ENCODE measurements at regions not wholly inside any gene's neighbourhood (a gene's known extent, or its start where the extent isn't known, plus 50 kb on each side); places are given as distances from the start of the nearest gene placed in this dataset.

DNA sequence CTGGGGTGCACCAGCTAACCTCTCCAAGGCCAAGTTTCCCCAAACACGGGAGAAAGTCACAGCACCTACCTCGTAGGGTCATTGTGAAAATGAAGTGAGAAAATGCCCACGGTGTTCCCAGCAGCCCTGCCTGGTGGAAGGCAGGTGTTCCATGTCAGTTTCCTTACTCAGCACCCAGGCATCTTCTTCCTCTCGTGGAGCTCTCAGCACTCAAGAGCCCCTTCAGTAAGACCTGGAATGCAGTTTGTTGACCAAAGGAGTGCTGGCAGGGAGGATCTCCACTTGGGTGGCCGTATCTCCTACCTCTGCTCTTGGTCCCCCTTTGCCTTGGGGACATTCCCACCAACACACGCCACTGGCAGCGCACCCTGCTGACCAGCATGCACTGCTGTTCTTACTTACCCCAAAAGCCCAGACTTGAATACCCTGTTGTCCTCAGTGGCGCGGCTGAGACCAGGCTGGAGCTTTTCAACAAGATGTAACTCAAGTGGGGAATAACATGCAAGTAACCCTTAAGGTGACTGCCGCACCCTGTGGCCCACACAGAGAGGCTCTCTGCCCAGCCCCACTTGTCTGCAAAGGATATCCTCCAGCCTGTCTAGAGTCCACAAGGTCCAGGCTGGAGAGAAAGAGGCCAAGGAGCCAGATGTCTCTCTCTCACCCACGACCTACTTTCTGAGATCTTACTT is 201.2 kb upstream of the TMEM45B start:
- DNase-seq (ENCODE audit: insufficient read length, low spot score): no peak

DNA sequence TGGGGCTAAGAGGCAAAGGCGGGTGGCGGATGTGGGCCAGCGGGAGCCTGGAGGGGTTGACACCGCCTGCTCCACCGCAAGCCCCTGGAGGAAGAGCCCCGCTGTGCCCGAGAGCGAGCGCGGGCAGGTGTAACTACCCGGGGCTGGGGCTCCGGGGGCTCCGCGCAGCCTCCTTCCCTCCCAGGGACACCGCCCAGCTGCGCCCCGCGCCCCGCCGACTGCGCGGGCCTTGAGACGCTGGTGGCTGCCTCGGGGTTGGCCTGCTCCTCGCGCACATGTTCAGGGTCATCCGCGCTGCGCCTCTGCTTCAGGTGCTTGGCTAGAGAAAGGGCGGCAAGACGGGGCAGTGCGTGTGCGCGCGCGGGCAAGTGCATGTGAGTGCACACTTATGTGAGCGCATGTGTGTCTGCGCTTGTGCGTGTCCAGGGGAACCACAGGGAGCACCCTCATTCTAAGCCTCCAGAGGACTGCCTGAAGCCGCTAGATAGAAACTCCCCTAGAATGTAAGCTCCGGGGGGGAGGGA is 197.5 kb upstream of the TMEM45B start:
- FAIRE-seq: no peak

More for the DNA sequence above, 201.2 kb upstream of the TMEM45B start:
- no peak for FAIRE-seq
- TF ChIP-seq SPI1 (IDR thresholded peaks at IDR 0.05; ENCODE audit: low read depth, low read length) (no peak), POU2F2 (IDR thresholded peaks at IDR 0.05; ENCODE audit: low read depth, low read length) (no peak), PAX5 (IDR thresholded peaks at IDR 0.05; ENCODE audit: insufficient read depth, low read length, severe bottlenecking) (no peak), POLR2AphosphoS5 (IDR thresholded peaks at IDR 0.05; ENCODE audit: low read depth, low read length) (no peak), TAF1 (IDR thresholded peaks at IDR 0.05; ENCODE audit: low read depth, low read length) (no peak), POLR2A (IDR thresholded peaks at IDR 0.05; ENCODE audit: low read depth, low read length) (no peak)

DNA sequence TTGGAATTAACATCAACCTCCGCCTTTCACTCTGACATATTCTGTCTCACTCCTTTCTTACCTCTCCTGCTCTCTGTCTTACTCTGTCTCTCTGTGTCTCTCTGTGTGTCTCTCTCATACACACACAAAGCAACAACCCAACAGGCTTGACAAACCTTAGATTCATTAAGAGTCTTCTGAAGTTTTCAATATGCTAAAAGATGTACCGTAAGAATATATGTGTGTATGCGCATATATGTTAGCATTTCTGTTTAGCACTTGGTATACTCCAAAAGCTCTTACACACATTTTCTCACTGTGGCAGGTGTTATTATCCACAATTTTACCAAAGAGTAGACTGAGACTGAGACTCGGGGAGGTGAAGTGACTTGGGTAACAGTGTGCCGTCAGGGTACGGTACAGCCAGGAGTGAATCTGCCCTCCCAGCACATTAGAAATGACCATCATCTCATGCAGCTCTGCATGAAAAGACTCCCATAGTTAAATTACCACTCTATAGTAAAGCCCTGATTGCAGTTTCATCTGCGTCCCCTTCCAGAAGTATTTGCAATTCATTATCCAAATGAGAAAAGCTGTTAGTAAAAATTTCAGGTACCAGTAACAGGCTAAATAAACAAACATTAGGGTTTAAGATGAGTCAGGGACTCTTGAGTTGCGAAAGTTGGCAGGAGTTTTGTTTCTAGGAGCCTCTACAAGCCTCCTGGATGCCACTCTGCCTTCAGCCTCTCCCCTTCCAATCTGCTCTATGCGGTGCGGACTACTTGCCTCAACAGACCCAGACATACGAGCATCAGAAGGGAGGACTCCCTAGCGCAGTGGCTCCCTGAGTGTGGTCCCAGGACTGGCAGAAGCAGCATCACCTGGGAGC is 195.2 kb upstream of the TMEM45B start:
- no peak for FAIRE-seq
- TF ChIP-seq PAX5 (IDR thresholded peaks at IDR 0.05; ENCODE audit: insufficient read depth, low read length, severe bottlenecking) (no peak), POLR2AphosphoS5 (IDR thresholded peaks at IDR 0.05; ENCODE audit: low read depth, low read length) (no peak), TAF1 (IDR thresholded peaks at IDR 0.05; ENCODE audit: low read depth, low read length) (no peak), SPI1 (IDR thresholded peaks at IDR 0.05; ENCODE audit: low read depth, low read length) (no peak), POLR2A (IDR thresholded peaks at IDR 0.05; ENCODE audit: low read depth, low read length) (no peak)
- DNase-seq (ENCODE audit: insufficient read length, low spot score): no peak

More for the DNA sequence above, 197.5 kb upstream of the TMEM45B start:
- TF ChIP-seq PAX5 (IDR thresholded peaks at IDR 0.05; ENCODE audit: insufficient read depth, low read length, severe bottlenecking): no peak
- no peak for TF ChIP-seq POU2F2 (IDR thresholded peaks at IDR 0.05; ENCODE audit: low read depth, low read length)
- no peak for TF ChIP-seq POLR2A (IDR thresholded peaks at IDR 0.05; ENCODE audit: low read depth, low read length)
- no peak for TF ChIP-seq TAF1 (IDR thresholded peaks at IDR 0.05; ENCODE audit: low read depth, low read length)
- TF ChIP-seq POLR2AphosphoS5 (IDR thresholded peaks at IDR 0.05; ENCODE audit: low read depth, low read length): no peak
- DNase-seq (ENCODE audit: insufficient read length, low spot score): no peak

DNA sequence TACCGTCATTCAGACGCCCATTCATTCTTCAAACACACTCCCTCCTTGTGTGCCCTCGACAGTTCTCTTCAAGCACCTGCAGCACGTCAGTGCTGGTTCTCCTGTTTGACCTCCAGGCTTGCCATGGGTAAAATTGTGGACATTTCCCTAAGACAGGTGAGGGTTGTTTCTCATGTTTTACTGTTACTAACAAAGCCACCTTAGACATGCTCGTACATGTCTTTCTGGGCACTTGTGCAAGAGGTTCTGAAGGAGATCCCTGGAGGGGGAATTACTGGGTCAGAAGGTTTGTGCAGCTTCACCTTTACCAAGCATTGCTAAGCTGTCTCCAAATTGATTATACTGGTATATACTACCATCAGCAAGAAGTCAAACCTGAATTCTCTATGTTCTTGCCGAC is 189.7 kb upstream of the TMEM45B start:
- FAIRE-seq (no peak), DNase-seq (ENCODE audit: insufficient read length, low spot score) (no peak)
- no peak for TF ChIP-seq POLR2AphosphoS5 (IDR thresholded peaks at IDR 0.05; ENCODE audit: low read depth, low read length)
- no peak for TF ChIP-seq POU2F2 (IDR thresholded peaks at IDR 0.05; ENCODE audit: low read depth, low read length)
- TF ChIP-seq PAX5 (IDR thresholded peaks at IDR 0.05; ENCODE audit: insufficient read depth, low read length, severe bottlenecking): no peak
- no peak for TF ChIP-seq TAF1 (IDR thresholded peaks at IDR 0.05; ENCODE audit: low read depth, low read length)
- no peak for TF ChIP-seq POLR2A (IDR thresholded peaks at IDR 0.05; ENCODE audit: low read depth, low read length)
- TF ChIP-seq SPI1 (IDR thresholded peaks at IDR 0.05; ENCODE audit: low read depth, low read length): no peak

DNA sequence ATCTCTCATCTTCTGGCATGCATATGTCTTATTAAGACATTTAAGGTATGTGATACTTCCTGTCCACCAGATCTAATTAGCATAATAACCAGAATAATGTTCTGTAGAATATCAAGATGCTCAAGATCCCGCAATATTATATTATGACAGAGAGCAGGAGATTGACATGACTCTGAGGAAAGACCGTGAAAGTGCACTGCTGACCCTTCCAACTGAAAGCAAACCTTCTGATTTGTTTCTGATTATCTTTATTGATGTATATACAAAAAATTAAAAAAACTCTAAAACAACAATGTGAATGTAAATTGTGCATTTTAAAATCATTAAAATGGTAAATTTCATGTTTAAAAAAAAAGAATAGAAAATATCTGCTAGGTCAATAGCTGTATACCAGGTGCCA is 184.4 kb upstream of the TMEM45B start:
- FAIRE-seq (no peak), DNase-seq (ENCODE audit: insufficient read length, low spot score) (no peak)

DNA sequence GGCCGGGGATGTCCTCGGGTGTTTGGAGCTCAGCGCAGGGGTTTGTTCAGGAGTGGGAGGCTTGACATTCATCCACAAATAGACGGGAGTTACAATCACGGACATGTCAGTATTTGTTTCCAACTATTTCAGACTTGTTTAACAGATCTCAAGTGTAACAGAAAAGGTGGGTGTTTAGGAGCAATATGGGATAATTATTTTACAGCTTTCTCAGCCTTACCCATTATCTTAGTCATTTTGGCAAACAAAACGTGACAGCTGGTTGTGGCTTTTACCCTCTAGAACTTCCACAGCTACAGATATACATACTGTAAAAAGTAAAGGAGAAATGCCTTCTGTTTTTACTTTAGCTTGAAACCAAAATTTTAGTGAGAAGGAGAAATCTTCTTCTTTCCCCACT is 178.7 kb upstream of the TMEM45B start:
- DNase-seq (ENCODE audit: insufficient read length, low spot score) (no peak), FAIRE-seq (no peak)
- TF ChIP-seq TAF1 (IDR thresholded peaks at IDR 0.05; ENCODE audit: low read depth, low read length): no peak
- TF ChIP-seq SPI1 (IDR thresholded peaks at IDR 0.05; ENCODE audit: low read depth, low read length): no peak
- no peak for TF ChIP-seq POLR2AphosphoS5 (IDR thresholded peaks at IDR 0.05; ENCODE audit: low read depth, low read length)
- TF ChIP-seq PAX5 (IDR thresholded peaks at IDR 0.05; ENCODE audit: insufficient read depth, low read length, severe bottlenecking): no peak
- TF ChIP-seq POLR2A (IDR thresholded peaks at IDR 0.05; ENCODE audit: low read depth, low read length): no peak
- TF ChIP-seq POU2F2 (IDR thresholded peaks at IDR 0.05; ENCODE audit: low read depth, low read length): no peak

More for the DNA sequence above, 184.4 kb upstream of the TMEM45B start:
- TF ChIP-seq TAF1 (IDR thresholded peaks at IDR 0.05; ENCODE audit: low read depth, low read length): no peak
- no peak for TF ChIP-seq POU2F2 (IDR thresholded peaks at IDR 0.05; ENCODE audit: low read depth, low read length)
- no peak for TF ChIP-seq PAX5 (IDR thresholded peaks at IDR 0.05; ENCODE audit: insufficient read depth, low read length, severe bottlenecking)
- TF ChIP-seq SPI1 (IDR thresholded peaks at IDR 0.05; ENCODE audit: low read depth, low read length): no peak
- TF ChIP-seq POLR2AphosphoS5 (IDR thresholded peaks at IDR 0.05; ENCODE audit: low read depth, low read length): no peak
- no peak for TF ChIP-seq POLR2A (IDR thresholded peaks at IDR 0.05; ENCODE audit: low read depth, low read length)

DNA sequence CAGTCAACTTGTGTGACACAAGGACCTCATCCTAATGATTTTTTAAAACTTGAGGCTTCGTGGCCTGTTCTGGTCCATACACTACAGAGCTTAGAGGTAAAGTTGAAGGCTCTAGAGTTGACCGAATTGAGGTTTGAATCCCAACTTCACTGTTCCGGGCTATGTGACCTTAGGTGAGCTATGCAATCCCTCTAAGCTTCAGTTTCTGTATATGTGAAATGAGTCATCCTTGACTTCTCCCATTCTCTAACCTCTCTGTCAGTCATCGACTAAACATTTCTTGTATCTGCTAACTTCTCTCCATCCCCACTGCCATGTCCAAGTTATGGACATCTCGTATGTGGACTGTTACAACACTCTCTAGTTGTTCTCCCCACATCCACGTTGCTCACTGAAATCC is 178.2 kb upstream of the TMEM45B start:
- no peak for FAIRE-seq
- no peak for DNase-seq (ENCODE audit: insufficient read length, low spot score)
- TF ChIP-seq POU2F2 (IDR thresholded peaks at IDR 0.05; ENCODE audit: low read depth, low read length) (no peak), PAX5 (IDR thresholded peaks at IDR 0.05; ENCODE audit: insufficient read depth, low read length, severe bottlenecking) (no peak), SPI1 (IDR thresholded peaks at IDR 0.05; ENCODE audit: low read depth, low read length) (no peak), POLR2AphosphoS5 (IDR thresholded peaks at IDR 0.05; ENCODE audit: low read depth, low read length) (no peak), POLR2A (IDR thresholded peaks at IDR 0.05; ENCODE audit: low read depth, low read length) (no peak), TAF1 (IDR thresholded peaks at IDR 0.05; ENCODE audit: low read depth, low read length) (no peak)

DNA sequence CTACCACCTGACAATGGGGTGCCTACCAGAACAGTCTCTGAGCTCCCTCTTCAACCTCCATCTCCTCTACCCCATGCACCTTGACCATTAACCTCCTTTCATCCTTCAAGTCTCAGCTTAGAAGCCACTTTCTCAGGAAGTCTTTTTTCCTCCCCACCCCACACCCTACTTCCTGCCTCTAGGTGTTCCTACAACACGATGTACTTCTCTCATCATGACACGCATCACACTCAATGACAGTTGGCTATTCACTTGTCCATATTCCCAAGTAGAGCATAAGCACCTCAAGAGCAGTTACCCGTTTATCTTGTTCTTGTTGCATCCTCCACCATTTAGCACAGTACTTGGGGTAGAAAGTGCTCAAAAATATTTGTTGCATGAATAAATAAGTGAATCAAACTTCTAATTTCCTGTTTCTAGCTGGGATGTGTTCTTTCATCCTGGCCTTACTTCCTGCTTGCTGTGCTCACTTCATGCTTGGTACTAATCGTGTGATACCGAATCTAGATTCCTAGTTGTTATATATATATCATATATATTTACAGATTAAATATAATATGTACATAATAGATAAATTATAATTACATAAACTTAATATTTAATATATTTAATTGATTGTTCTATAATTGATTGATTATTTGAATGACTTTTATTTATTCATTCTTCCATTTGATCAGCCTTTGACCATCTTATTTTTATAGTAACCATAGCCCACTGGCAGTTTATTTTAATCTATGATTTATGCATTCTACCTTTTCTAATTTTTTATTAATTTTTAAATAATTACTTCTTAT is 177.5 kb upstream of the TMEM45B start:
- TF ChIP-seq TAF1 (IDR thresholded peaks at IDR 0.05; ENCODE audit: low read depth, low read length): no peak
- TF ChIP-seq POLR2A (IDR thresholded peaks at IDR 0.05; ENCODE audit: low read depth, low read length): no peak
- no peak for TF ChIP-seq POU2F2 (IDR thresholded peaks at IDR 0.05; ENCODE audit: low read depth, low read length)
- TF ChIP-seq SPI1 (IDR thresholded peaks at IDR 0.05; ENCODE audit: low read depth, low read length): no peak
- no peak for TF ChIP-seq PAX5 (IDR thresholded peaks at IDR 0.05; ENCODE audit: insufficient read depth, low read length, severe bottlenecking)
- no peak for TF ChIP-seq POLR2AphosphoS5 (IDR thresholded peaks at IDR 0.05; ENCODE audit: low read depth, low read length)
- no peak for DNase-seq (ENCODE audit: insufficient read length, low spot score)

More for the DNA sequence above, 177.5 kb upstream of the TMEM45B start:
- FAIRE-seq: no peak
